ENCODE measurements at regions not wholly inside any gene's neighbourhood (a gene's known extent, or its start where the extent isn't known, plus 50 kb on each side); places are given as distances from the start of the nearest gene placed in this dataset.

DNA sequence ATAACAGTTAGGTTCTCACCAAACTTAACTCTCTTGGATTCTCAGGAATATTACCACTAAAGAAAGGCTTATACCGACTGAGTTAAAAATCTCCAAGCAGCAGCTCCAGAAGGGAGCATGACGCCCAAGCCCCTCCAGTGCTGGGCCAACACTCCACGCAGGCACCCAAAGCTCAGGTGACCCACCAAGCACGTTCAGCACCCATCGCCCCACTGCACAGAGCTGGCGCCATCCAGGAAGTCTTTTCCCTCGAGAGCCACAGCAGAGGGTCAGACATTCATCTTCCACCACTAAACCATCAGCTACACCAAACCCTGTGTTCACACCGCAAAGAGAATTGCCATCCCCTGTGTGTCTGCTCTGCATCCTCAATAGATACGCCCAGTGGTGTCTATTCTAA, 65.7 kb downstream of the SOX1 start:
- no peak overlapping the region for H3K27ac ChIP-seq (ENCODE audit: low read depth)
- no peaks in the 10 kb centered on the region for H3K9me2 ChIP-seq (ENCODE audit: insufficient read depth)
- no peaks in the 10 kb centered on the region for H3K36me3 Mint-ChIP-seq (ENCODE audit: low read depth)
- H3K4me1 Mint-ChIP-seq, result peaks cover 3% of the 10 kb centered on the region; the same call in 2 of the 3 replicates
- no peaks in the 10 kb centered on the region for H3K9me3 Mint-ChIP-seq
- no peaks in the 10 kb centered on the region for H3K4me1 ChIP-seq (ENCODE audit: insufficient read depth)
- no peak overlapping the region for H3K27ac Mint-ChIP-seq
- H3K4me3 Mint-ChIP-seq, result no peak overlapping the region
- H3K27me3 Mint-ChIP-seq (ENCODE audit: insufficient read depth, low read depth, poor library complexity), result peaks cover 1% of the 10 kb centered on the region
- no peaks in the 10 kb centered on the region for H3K27me3 ChIP-seq (ENCODE audit: insufficient read depth)
- H3F3A ChIP-seq (replicated peaks; ENCODE audit: low read depth), result no peaks in the 10 kb centered on the region
- H3K4me2 ChIP-seq, result no peak overlapping the region
- H3K4me3 ChIP-seq, result no peak overlapping the region
- no peak overlapping the region for H2AFZ ChIP-seq
- DNase-seq (ENCODE audit: low spot score), result no peak
- H3K79me2 ChIP-seq (replicated peaks; ENCODE audit: insufficient read depth), result no peaks in the 10 kb centered on the region
- TF ChIP-seq, protein P1, sequence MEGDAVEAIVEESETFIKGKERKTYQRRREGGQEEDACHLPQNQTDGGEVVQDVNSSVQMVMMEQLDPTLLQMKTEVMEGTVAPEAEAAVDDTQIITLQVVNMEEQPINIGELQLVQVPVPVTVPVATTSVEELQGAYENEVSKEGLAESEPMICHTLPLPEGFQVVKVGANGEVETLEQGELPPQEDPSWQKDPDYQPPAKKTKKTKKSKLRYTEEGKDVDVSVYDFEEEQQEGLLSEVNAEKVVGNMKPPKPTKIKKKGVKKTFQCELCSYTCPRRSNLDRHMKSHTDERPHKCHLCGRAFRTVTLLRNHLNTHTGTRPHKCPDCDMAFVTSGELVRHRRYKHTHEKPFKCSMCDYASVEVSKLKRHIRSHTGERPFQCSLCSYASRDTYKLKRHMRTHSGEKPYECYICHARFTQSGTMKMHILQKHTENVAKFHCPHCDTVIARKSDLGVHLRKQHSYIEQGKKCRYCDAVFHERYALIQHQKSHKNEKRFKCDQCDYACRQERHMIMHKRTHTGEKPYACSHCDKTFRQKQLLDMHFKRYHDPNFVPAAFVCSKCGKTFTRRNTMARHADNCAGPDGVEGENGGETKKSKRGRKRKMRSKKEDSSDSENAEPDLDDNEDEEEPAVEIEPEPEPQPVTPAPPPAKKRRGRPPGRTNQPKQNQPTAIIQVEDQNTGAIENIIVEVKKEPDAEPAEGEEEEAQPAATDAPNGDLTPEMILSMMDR (conservative IDR thresholded peaks at IDR 0.05; ENCODE audit: low read depth in 2 of 2), result no peak
- TF ChIP-seq NANOG (IDR thresholded peaks at IDR 0.05; ENCODE audit: borderline replicate concordance) (no peak), ZNF114 (CRISPR knock-in tag; IDR thresholded peaks at IDR 0.05) (no peak), JUNB (IDR thresholded peaks at IDR 0.05; ENCODE audit: unreplicated experiment) (no peak), EZH2phosphoT487 (IDR thresholded peaks at IDR 0.05; ENCODE audit: unreplicated experiment) (no peak), STAT1 (IDR thresholded peaks at IDR 0.05; ENCODE audit: unreplicated experiment) (no peak), EZH2 (IDR thresholded peaks at IDR 0.05; ENCODE audit: low read depth, unreplicated experiment) (no peak), POLR2AphosphoS5 (IDR thresholded peaks at IDR 0.05; ENCODE audit: low read depth) (no peak), CREB1 (CRISPR knock-in tag; IDR thresholded peaks at IDR 0.05; ENCODE audit: low read depth) (no peak), ZNF331 (CRISPR knock-in tag; IDR thresholded peaks at IDR 0.05; ENCODE audit: low read depth) (no peak)
- TF ChIP-seq, protein P2, sequence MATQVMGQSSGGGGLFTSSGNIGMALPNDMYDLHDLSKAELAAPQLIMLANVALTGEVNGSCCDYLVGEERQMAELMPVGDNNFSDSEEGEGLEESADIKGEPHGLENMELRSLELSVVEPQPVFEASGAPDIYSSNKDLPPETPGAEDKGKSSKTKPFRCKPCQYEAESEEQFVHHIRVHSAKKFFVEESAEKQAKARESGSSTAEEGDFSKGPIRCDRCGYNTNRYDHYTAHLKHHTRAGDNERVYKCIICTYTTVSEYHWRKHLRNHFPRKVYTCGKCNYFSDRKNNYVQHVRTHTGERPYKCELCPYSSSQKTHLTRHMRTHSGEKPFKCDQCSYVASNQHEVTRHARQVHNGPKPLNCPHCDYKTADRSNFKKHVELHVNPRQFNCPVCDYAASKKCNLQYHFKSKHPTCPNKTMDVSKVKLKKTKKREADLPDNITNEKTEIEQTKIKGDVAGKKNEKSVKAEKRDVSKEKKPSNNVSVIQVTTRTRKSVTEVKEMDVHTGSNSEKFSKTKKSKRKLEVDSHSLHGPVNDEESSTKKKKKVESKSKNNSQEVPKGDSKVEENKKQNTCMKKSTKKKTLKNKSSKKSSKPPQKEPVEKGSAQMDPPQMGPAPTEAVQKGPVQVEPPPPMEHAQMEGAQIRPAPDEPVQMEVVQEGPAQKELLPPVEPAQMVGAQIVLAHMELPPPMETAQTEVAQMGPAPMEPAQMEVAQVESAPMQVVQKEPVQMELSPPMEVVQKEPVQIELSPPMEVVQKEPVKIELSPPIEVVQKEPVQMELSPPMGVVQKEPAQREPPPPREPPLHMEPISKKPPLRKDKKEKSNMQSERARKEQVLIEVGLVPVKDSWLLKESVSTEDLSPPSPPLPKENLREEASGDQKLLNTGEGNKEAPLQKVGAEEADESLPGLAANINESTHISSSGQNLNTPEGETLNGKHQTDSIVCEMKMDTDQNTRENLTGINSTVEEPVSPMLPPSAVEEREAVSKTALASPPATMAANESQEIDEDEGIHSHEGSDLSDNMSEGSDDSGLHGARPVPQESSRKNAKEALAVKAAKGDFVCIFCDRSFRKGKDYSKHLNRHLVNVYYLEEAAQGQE (IDR thresholded peaks at IDR 0.05; ENCODE audit: unreplicated experiment), result no peak
- TF ChIP-seq, protein P3, sequence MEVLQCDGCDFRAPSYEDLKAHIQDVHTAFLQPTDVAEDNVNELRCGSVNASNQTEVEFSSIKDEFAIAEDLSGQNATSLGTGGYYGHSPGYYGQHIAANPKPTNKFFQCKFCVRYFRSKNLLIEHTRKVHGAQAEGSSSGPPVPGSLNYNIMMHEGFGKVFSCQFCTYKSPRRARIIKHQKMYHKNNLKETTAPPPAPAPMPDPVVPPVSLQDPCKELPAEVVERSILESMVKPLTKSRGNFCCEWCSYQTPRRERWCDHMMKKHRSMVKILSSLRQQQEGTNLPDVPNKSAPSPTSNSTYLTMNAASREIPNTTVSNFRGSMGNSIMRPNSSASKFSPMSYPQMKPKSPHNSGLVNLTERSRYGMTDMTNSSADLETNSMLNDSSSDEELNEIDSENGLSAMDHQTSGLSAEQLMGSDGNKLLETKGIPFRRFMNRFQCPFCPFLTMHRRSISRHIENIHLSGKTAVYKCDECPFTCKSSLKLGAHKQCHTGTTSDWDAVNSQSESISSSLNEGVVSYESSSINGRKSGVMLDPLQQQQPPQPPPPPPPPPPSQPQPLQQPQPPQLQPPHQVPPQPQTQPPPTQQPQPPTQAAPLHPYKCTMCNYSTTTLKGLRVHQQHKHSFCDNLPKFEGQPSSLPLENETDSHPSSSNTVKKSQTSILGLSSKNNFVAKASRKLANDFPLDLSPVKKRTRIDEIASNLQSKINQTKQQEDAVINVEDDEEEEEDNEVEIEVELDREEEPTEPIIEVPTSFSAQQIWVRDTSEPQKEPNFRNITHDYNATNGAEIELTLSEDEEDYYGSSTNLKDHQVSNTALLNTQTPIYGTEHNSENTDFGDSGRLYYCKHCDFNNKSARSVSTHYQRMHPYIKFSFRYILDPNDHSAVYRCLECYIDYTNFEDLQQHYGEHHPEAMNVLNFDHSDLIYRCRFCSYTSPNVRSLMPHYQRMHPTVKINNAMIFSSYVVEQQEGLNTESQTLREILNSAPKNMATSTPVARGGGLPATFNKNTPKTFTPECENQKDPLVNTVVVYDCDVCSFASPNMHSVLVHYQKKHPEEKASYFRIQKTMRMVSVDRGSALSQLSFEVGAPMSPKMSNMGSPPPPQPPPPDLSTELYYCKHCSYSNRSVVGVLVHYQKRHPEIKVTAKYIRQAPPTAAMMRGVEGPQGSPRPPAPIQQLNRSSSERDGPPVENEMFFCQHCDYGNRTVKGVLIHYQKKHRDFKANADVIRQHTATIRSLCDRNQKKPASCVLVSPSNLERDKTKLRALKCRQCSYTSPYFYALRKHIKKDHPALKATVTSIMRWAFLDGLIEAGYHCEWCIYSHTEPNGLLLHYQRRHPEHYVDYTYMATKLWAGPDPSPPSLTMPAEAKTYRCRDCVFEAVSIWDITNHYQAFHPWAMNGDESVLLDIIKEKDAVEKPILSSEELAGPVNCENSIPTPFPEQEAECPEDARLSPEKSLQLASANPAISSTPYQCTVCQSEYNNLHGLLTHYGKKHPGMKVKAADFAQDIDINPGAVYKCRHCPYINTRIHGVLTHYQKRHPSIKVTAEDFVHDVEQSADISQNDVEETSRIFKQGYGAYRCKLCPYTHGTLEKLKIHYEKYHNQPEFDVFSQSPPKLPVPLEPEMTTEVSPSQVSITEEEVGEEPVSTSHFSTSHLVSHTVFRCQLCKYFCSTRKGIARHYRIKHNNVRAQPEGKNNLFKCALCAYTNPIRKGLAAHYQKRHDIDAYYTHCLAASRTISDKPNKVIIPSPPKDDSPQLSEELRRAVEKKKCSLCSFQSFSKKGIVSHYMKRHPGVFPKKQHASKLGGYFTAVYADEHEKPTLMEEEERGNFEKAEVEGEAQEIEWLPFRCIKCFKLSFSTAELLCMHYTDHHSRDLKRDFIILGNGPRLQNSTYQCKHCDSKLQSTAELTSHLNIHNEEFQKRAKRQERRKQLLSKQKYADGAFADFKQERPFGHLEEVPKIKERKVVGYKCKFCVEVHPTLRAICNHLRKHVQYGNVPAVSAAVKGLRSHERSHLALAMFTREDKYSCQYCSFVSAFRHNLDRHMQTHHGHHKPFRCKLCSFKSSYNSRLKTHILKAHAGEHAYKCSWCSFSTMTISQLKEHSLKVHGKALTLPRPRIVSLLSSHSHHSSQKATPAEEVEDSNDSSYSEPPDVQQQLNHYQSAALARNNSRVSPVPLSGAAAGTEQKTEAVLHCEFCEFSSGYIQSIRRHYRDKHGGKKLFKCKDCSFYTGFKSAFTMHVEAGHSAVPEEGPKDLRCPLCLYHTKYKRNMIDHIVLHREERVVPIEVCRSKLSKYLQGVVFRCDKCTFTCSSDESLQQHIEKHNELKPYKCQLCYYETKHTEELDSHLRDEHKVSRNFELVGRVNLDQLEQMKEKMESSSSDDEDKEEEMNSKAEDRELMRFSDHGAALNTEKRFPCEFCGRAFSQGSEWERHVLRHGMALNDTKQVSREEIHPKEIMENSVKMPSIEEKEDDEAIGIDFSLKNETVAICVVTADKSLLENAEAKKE (CRISPR knock-in tag; IDR thresholded peaks at IDR 0.05), result no peak
- TF ChIP-seq, protein P4, sequence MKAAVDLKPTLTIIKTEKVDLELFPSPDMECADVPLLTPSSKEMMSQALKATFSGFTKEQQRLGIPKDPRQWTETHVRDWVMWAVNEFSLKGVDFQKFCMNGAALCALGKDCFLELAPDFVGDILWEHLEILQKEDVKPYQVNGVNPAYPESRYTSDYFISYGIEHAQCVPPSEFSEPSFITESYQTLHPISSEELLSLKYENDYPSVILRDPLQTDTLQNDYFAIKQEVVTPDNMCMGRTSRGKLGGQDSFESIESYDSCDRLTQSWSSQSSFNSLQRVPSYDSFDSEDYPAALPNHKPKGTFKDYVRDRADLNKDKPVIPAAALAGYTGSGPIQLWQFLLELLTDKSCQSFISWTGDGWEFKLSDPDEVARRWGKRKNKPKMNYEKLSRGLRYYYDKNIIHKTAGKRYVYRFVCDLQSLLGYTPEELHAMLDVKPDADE (IDR thresholded peaks at IDR 0.05), result no peak
- ATAC-seq, result no peak
- H3K36me3 ChIP-seq (ENCODE audit: insufficient read depth), result no peaks in the 10 kb centered on the region
- H4K20me1 ChIP-seq (replicated peaks; ENCODE audit: insufficient read depth), result no peaks in the 10 kb centered on the region

Measured in GM23338 (cell line).